HG02973 (cell line): ENCODE measurements at regions not wholly inside any gene's neighbourhood (a gene's known extent, or its start where the extent isn't known, plus 50 kb on each side); places are given as distances from the start of the nearest gene placed in this dataset.
"Not testable (repeated sequence)": the region's sequence is repeated elsewhere in the genome, so short reads cannot be mapped to it uniquely, and the experiment has no call there.

Source experiments
- ATAC-seq: cut with Tn5 transposase; IDR thresholded peaks from one replicate; pipeline ENCODE4 v1.9.1; 2021; ENCODE audit warnings: moderate library complexity; ENCODE audit not compliant: unreplicated experiment

- not testable (repeated sequence) for ATAC-seq
These were observed 465.9 kb upstream of the MAP3K7 start for GRCh38 chr6:91052473-91053450.

GRCh38 chr6:91045161-91045560 is 458.3 kb upstream of the MAP3K7 start:
- ATAC-seq: no peak

DNA sequence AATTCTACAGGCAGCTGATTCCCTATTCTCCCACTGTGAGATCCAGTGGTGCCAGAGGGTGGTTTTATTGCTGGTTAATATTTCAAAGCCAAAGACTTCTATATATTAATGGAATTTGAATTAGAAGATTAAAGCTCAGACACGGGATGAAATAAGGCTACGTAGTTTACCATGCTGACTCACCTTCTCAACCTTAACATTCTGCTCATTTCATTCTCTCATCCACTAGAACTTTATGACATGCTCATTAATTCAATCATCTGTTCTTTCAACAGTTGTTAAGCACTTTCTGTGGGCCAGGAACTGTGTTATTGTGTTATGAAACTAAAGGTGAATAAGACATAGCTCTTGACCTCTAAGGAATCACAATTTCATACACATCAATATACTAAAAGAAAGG is 456.9 kb upstream of the MAP3K7 start:
- ATAC-seq: no peak

DNA sequence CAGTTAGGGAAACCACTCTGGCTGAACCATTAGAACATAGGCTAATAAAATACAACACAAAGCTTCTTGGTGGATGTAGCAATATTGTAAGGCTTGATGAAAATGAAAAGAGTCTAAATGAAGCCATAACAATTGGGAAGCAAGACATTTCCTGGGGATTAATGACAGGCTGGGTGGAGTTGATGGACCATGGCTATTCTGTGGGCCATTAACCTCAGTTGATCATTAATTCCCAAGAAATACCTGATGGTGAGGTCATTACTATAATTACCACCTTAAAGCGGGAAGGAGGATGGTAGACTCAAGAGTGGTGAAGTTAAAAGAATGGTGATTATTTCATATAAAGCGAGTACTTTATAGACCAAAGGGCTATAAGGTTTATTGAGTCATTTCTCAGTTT is 455.8 kb upstream of the MAP3K7 start:
- ATAC-seq: no peak

- no peak for ATAC-seq
These were observed 447.1 kb upstream of the MAP3K7 start for GRCh38 chr6:91033964-91034363.

GRCh38 chr6:91031581-91031980 is 444.7 kb upstream of the MAP3K7 start:
- ATAC-seq: no peak

GRCh38 chr6:91029211-91029610 is 442.3 kb upstream of the MAP3K7 start:
- ATAC-seq: no peak

DNA sequence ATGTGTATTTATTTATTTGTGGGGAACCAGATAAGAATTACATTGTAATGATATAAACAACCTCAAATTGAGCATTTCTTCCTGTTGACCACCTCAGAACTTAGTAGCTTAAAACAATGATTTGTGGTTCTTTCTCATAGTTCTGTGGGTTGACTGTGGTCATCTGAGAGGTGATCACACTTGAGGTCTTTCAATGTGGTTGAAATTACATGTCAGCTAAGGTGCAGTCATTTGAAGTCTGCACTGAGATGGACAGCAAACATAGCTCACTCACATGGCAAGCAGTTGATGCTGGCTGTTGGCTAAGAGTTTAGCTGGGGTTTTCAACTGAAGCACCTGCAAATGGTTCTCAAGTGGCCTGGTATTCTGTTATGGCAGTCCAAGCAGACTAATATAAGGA is 436.7 kb upstream of the MAP3K7 start:
- no peak for ATAC-seq

DNA sequence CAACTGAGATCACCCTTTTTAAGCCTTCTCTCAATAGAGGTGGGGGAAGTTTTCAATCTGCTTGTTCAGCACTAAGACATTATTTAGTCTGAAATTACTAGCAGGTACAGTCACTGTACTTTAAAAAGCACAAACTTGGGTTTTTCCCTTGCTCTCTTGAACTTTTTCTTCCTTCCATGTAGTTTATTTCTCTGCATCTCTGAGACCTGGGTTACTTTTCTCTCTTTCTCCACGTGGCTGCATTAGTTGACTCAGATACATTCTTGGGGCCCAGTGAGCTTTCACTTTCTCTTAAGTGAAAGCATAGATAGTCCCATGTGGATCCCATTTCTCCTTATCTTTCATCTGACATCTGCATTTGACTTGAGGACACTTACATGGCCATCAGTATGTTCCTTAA is 433.9 kb upstream of the MAP3K7 start:
- peak; percentile 85 for ATAC-seq

GRCh38 chr6:91018586-91018985 is 431.7 kb upstream of the MAP3K7 start:
- ATAC-seq: no peak

DNA sequence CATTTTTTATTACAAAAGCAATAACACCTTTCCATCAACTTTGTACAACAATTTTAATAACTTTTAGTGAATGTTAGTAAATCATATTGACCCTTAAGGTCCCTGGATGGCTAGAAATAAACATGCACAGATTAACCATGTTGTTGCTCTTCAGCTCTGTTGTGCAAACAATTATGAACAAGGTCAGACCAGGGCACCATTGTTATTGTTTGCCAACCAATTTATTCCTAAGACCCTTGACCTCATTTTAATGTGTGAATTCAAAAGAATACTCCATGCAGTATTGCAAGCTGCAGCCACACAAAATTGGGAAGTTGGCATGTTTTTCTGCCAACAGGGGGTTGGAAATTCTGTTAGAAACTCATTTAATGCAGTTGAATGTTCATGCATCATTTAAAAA is 426.6 kb upstream of the MAP3K7 start:
- ATAC-seq: no peak

DNA sequence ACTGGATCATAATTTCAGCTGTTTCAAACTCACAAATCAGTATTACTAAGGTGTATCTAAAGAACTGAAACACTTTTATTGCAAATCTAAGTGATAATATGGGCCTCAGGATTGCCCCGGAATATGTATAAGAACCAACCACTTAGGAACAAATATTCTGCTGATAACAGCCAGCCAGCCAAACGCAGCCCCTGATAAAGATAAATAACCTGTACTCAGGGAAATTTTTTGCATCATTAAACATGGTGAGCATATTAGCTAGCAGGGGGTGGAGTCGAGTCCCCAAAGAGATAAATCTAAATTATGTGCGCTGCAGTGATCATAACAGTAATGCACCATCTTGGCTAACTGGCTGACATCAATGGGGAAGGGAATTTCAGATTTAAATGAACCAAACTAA is 410.2 kb upstream of the MAP3K7 start:
- ATAC-seq: no peak

DNA sequence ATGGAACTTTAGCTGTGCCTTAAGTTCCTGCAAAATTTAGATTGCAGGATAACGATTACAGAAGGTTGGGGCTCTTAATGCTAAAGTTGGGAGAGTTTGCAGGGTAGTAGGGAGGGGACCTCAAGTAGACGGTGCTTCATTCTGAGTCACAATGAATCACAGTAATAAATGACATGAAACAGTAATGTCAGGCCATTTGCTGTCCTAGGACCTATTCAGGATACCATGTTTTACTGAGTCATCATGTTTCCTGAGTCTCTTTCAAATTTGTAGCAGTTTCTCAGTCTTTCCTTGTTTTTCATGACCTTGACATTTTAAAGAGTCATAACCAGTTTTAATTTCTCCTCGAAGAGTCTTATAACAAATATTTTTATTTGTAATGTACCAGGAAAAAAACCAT is 406.9 kb upstream of the MAP3K7 start:
- ATAC-seq: no peak

- no peak for ATAC-seq
These were observed 402.9 kb upstream of the MAP3K7 start for GRCh38 chr6:90989763-90990162.

- ATAC-seq: no peak
These were observed 397.2 kb upstream of the MAP3K7 start for GRCh38 chr6:90984066-90984465.

DNA sequence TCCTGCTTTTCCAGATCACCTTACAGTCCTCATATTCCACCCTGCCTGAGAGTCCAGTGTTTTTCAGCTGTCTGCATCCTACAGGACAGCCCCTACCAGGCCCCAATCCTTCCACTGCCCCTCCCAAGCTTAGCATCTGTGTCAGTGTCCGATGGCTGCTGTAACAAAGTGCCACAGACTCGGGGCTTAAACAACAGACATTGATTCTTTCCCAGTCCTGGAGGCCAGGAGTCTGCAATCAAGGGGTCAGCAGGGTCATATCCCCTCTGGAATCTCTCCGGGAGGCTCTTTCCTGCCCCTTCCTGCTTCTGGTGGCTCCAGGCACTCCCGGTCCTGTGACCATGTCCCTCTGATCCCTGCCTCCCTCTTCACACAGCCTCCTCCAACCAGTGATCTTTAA is 396.6 kb upstream of the MAP3K7 start:
- ATAC-seq: no peak

GRCh38 chr6:90982581-90982980 is 395.7 kb upstream of the MAP3K7 start:
- no peak for ATAC-seq

- no peak for ATAC-seq
These were observed 395.2 kb upstream of the MAP3K7 start for GRCh38 chr6:90982051-90982450.

GRCh38 chr6:90978046-90978445 is 391.2 kb upstream of the MAP3K7 start:
- no peak for ATAC-seq

DNA sequence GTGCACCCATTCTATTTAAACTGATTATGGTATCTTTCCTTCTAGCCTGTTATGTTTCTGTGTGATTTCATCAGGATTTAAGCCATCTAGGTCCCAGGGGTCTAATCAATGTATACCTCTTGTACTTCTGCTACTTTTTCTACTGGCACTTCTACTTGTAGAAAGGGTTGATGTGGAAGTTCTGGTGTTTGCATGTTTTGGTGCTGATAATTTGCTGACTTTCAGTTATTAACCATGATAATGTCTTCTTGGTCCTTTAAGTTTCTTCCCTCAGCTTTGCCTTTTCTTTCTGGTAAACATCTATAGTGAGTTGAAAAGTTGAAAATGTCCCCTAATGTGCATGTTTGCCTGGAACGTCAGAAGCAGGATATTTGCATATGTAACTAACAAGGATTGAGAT is 390.6 kb upstream of the MAP3K7 start:
- ATAC-seq: no peak

GRCh38 chr6:90976341-90976740 is 389.5 kb upstream of the MAP3K7 start:
- ATAC-seq: no peak

DNA sequence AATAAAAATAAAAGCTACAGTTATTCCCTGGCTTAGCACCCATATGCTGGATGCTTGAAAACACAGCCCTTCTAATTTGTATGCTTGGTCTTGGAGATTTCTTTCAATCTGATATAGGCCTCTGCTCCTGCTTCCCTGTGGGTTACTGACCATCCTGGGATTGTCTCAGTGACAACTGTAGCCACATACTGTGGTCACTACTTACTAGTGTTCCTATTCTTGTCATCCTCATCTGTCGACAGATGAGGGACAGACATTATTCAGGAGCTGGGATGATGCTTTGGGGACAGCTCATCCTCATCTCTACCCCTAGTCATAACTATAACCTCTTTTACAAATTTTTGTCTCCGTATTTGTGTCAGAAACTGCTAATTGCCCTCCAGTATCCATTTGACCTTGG is 388.9 kb upstream of the MAP3K7 start:
- no peak for ATAC-seq

DNA sequence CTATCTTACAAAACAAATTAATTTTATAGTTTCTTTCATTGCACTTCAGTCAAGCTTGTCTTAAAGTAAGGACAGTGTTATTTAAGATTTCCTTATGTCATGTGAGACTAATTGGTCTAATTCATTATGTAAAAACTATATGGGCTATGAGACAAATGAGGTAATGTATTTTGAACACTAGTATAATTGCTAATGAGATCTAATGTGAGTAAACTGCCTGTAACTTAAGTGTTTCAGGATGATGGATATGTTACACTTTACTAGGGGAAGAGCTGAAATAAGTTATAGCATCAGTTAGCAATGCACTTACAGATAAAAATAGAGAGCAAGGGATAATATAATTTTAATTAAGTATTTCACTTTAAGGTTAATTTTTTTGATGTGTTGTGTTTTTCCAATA is 386.3 kb upstream of the MAP3K7 start:
- no peak for ATAC-seq
